Kidney capillary endothelial cell (primary cell): ENCODE measurements at regions not wholly inside any gene's neighbourhood (a gene's known extent, or its start where the extent isn't known, plus 50 kb on each side); places are given as distances from the start of the nearest gene placed in this dataset.

ENCODE experiments used
- DNase-seq: peaks from one replicate; pipeline ENCODE4 v3.0.0-alpha.2; 2018; ENCODE audit warnings: low spot score

- no peak for DNase-seq
Measured at GRCh38 chr10:43872644-43873043, 224.0 kb upstream of the ZNF32 start.

DNA sequence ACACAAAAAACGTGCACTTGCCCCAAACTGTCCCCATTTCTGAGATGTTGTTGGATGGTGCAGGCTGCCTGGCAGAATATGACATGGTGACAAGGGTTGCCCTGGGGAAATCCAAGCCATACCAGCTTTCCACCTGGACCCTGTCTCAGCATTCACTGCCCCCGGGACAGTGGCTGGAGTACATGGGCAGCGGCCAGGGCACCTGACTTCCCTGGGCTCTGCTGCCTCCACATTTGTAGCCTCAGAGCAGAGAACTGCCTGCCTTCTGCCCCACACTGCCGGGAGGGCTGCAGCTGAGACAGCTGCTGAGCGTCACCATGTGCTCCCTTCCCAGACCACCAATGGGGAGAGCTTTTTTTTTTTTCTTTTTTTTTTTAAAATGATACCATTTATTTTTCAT, 222.9 kb upstream of the ZNF32 start:
- no peak for DNase-seq

DNA sequence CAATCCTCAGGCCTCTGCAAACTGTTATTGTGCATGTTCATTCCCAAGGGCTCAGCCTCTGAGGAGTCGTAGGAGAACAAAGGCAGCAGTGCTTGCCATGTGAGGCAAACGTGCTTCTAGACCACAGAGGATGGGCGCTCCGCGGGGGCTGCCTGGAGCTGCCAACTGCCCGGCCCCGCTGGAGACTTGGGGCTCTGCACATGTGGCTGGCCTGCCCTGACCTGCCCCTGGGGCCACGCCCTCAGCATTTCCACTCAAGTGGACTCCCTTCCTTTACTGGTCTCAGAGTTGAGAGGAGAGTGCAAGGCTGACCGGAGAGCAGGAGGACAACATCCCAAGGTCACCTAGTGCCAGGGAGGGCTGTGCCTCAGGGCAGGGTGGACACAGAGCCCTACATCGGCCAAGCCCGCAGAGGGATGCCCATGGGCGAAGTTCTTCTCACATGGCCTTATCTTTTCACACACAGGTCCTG, 222.3 kb upstream of the ZNF32 start:
- no peak for DNase-seq

DNA sequence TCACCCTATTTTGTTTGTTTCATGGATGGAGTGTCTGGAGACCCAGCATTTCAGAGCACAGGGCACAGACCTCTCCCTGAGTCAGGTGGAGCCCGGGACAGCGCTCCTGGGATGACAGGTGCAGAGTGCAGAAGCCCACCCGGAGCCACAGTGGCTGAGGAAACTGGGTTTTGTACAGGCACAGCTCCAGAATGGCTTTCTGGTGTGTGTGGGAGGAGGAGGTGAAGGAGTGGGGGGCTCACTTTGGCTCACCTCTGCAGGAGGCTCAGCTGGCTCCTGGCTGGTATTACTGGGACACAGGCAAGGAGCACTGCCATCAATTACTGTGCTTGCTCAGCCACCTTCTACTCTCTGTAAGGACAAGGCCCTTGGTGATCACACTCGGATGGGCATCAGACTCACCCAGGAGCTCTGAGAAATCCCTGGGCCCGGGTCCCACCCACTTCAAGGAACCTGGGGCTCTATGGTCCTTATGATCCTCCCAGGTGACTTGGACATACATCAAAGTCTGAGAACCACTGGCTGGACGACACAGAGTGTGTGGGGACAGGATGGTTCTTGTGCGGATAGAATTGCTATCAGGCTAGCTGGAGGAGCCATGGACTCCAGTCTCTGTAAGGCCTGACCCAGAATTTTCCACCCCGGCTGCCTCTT, 221.1 kb upstream of the ZNF32 start:
- DNase-seq, result no peak

DNA sequence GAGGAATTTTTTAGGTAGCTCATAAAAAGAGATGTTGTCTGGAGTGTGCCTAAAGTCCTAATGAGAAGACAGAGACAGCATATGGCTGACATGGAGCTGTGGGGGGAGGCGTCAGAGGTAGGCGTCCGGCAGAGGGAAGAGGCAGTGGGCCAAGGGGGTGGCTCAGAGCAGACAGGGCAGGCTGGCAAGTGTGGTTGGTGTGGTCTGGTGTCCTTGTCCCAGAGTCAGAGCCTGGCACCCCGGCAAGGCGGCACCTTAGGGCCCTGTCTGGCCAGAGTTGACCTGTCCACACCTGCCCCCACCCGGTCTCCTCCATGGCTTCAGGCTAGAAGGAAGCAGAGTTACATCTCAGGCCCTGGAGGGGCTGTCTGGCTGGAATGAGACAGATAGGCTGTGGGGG, 220.3 kb upstream of the ZNF32 start:
- no peak for DNase-seq

- peak; percentile 90 for DNase-seq
Measured at GRCh38 chr10:43867667-43868565, 219.2 kb upstream of the ZNF32 start.

DNA sequence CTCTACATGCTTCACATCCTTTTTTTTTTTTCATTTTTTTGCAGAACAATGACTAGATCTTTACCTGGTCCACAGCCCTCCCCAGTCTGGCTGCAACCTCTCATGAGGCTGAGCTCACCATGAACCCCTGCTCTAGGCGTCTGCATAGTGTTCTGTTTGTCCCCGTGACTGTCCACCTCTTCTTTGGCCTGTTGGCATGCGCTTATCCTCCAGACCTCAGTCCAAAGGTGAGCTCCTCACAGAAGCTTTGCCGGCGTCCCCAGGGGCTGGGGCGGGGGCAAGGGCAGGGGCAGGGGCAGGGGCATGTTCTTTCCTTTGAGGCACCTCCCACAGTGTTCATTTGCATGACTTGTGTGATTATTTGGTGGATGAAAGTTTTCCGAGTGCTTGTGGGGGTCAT, 218.4 kb upstream of the ZNF32 start:
- no peak for DNase-seq

- DNase-seq, result no peak
Measured at GRCh38 chr10:43866712-43867111, 218.0 kb upstream of the ZNF32 start.

DNA sequence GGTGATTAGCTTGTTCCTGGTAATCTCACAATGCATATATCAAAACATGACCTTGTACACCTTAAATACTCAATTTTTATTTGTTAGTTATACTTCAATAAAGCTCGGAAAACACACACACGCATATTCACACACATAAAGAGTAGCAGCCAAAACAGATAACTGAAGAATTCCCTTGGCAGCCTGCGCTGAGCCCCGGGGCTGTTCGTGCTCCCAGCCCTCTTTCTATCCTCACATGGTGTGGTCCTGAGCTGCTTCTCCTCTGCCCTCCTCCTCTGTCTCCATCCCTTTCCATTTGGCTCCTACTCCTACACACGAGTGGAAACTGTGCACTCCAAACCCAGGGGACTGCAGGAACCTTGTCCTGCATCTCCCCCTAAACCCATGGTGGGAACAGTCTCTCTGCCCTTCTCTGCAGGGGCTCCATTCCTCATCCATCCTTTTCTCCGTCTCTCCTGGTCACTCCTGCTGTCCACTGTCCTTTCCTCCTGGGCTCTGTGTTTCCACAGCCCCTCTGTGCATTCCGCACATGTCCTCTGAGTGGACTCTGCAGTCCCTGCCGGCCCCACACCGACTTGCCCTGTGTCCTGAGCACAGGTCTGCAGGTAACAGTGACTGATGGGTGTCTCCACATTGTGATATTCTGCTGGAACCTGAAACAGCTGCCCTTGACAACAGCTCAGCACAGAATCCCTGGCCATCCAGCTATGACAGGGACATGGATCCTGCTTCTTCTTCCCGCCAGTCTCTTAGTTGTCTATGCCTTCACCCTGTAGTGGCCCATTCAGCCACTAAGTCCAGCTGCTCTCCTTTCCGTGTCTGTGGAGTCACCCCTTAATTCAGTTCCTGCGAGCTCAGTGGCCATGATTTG, 216.8 kb upstream of the ZNF32 start:
- no peak for DNase-seq

DNA sequence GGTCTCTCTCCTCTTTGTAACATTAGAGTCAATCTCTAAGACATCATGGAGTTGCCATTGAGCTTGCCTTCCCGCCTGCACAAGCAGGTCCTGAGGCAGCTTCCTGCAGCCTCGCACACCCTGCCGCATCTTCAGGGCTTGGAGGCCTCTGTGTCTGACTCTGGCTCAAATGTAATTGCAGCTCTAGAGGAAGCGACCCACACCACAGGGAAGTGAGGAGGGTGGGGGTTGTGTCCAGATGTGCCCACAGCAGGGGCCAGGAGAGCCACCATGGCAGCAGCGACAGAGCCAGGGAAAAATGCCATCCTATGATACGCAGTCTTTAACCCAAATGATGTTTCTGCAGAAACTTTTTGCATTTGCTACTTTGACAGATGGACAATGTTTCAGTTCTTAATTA, 216.0 kb upstream of the ZNF32 start:
- DNase-seq, result no peak

- DNase-seq, result peak; percentile 97
Measured at GRCh38 chr10:43863859-43864591, 215.3 kb upstream of the ZNF32 start.

DNA sequence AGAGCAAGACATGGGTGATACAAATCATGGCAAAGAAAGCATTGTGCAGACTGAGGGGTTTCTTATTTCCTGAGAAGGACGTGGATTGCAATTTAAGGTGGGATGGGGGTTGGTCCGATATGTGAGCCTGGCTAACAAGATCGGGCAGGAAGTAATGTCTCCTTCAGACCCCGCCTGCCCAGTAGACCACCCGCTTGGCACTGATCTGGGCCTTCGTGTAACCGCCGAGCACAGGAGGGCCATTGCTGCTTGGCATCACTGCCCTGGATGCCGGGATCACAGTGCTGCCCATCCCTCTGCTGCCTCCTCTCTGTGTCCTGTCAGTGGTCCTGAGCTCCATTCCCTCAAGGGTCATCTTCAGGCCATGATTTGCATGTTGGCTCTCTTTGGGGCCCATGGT, 214.6 kb upstream of the ZNF32 start:
- DNase-seq, result no peak

GRCh38 chr10:43862756-43863155, 214.1 kb upstream of the ZNF32 start:
- DNase-seq, result no peak

DNA sequence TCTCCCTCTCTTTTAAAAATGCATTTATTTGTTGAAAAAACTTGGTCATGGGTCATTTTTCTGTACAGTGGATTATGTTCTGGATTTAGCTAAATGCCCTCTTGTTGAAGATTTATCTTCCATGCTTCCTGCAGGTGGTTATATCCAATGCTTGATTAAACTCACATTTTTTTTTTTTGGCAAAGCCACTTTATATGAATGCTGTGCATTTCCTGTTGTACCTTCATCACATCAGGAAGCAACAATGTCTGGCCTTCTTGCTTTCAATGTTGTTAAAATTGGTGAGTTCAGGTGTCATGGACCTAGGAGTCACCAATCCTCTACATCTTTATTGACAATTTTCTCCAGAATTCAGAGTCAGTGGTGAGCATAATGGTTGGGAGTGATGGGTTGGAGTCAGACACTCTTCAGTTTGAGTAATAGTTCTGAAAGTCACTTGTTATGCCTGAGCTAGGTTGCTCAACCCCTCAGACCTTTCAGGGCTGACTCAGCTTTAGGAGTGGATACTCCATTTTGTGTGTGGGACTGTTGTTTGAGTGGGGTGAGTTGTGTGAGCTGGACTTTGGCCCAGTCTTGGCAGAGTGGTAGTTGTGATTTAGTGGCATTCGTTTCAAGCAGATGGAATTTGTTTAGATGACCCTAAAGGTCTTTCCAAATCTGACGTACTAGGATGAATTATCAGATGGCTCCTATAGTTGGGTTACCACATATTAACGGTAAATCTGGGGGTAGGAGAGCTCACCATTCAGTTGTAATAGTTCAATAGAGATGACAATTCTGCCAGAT, 213.5 kb upstream of the ZNF32 start:
- DNase-seq, result no peak

DNA sequence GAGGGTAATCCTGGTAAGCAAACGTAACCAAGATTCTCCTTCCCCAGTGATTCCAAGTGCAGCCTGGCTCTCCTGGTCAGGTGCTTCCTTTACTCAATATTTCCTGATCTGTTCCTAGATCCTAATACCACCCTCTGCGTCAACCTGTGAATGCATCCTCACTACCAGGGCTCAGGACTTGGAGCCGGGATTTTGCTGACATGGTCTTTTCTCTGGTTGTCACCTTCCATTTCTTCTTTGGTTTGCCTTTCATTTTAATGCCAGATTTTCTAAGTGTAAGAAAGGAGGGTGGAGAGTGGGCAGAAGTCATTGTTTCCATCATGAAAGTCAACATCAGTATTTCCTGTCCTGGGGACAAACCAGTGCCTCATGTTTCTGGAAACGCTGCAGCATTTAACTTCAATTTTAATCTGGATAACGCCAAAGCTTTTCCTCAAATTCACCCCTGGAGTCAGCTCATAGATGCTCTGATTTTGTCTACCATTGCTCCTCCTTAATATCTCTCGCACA, 210.4 kb upstream of the ZNF32 start:
- DNase-seq, result no peak

GRCh38 chr10:43857931-43858315, 209.2 kb upstream of the ZNF32 start:
- DNase-seq, result no peak

GRCh38 chr10:43857206-43857930, 208.7 kb upstream of the ZNF32 start:
- no peak for DNase-seq

- no peak for DNase-seq
Measured at GRCh38 chr10:43856299-43856698, 207.6 kb upstream of the ZNF32 start.

GRCh38 chr10:43855667-43856210, 207.1 kb upstream of the ZNF32 start:
- no peak for DNase-seq

- no peak for DNase-seq
Measured at GRCh38 chr10:43854007-43854406, 205.3 kb upstream of the ZNF32 start.
